DMS 273 (cell line): ENCODE measurements at regions not wholly inside any gene's neighbourhood (a gene's known extent, or its start where the extent isn't known, plus 50 kb on each side); places are given as distances from the start of the nearest gene placed in this dataset.
"Not testable (repeated sequence)": the region's sequence is repeated elsewhere in the genome, so short reads cannot be mapped to it uniquely, and the experiment has no call there.

Source experiments
- DNase-seq: peaks from one replicate; lab custom pipeline; 2025; ENCODE audit not compliant: unreplicated experiment; lab: John Stamatoyannopoulos, UW

DNA sequence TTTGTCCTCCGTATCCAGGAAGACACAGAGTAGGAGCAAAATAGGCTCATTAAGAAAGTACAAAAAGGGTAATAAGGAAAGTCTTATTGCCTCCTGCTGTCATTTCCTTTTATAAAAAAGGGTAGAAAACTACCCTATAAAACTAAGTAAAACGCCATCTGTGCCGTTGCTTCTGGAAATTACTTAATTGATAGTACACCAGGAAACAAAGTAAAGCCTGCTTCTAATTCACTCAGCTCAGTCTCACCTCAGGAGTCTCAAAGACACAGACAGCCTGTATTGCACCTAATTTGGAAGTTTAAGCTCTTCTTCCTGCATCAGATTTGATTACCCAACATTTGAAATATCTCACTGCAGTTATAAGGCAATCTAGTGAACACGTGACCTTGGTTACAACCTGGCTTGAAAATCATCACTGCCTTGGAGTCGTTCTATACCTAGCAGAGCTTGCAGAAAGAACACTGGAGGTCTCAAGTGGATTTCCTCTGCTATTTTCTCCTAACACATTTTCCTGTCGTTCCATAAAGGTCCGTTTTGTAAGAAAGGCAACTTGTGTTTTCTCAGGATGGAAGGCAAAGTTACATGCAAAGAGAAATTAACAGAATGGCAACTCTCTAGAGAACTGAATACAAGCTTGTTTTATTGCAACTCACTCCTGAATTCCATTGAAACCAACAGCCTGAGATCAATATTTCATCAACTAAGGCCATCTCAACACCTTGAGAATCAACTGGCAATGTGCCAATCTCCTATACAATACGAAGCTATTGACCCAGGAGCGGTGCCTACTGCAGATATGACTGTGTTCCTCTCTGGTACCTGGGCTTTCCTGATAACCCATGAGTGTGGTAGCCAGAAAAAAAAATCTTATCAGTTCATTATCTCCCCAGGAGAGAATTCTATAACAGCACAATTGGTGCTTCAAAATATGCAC, 203.3 kb upstream of the LMCD1 start:
- no peak for DNase-seq

DNA sequence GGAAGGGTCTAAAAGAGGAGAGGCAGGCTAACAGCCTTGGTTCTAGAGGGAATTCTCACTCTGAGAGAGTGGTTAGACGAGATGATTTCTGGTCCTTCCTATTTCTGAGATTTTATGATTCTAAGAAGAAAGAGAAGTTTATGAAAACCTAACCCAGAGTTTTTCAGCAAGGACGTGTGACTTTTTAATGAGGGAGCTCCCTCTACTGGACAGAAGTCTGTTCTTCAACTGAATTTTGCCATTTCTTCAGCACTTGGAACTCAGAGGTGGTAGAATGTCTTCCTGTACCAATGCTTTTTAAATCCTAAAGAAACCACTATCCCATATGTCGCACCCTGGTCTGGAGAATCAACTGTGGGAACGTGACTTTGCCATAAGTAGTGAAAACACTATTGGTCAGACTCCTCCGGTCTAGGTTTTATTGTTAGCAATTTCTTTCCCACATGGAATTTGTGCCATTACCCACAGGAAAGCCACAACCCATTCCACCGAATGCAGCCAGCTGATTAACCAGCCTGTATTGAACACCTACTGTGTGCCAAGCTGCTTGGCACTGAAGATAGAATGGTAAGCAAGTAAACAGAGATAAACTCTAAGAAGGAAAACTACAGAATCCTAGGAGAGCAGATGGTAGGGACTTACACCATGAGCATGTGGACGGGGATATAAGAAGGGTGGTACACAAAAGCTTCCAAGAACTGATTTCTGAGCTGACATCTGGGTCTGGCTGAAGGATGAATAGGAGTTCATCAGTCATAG, 199.5 kb upstream of the LMCD1 start:
- DNase-seq = peak; percentile 33

DNA sequence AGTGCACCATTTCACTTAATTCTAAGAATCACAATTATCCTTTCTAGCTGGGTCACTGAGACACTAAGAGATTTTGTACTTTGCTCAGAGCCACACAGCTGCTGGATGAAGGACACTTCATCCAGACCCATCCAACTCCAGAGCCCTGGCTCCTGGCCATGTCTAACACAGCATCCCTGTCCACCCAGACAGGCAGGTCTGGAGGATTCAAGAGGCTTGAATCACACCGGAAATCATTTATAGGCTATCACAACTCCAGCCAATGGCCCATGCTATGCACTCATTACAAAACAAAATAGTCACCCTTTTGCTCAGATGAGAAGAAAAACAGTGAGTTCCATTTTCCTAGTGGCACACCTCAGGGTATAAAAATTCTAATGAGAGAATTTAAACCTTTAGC, 198.2 kb upstream of the LMCD1 start:
- no peak for DNase-seq

DNA sequence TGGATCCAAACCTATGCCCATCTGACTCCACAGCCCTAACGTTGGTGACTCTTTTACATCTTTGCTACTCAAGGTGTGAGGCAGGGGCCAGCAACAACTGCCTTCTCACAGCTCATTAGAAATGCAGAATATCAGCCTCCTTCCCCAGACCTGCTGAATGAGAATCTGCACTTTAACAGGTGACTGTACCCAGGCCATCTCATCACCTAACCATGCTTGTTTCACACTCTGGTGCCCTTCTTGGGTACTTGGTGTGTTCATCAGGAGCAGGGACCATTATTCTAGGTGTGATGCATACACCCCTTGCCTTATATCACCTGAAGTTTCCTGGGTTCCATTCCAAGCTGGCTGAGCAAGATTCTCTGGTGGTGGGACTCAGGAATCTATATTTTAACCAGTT, 196.3 kb upstream of the LMCD1 start:
- no peak for DNase-seq

DNA sequence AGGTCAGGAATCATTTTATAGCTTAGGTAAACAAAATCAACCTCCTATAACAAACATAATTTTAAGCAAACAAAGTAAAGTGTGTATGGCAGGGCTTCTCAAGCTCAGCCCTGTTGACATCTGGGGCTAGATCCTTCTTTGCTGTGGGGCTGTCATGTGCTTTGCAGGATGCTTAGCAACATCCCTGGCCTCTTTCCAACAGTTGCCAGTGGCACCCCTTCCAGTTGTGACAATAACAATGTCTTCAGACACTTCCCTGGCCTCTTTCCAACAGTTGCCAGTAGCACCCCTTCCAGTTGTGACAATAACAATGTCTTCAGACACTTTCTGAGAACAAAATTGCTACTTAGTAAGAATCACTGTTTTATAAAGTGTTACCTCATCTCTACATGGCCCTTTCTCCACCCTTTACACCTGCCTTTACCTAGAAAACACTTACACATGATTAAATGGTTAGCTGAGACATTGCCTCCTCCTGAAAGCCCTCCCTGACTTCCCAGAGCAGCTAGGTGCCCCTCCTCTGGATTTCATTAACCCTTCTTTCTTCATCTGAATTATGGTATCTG, 194.0 kb upstream of the LMCD1 start:
- DNase-seq = no peak

DNA sequence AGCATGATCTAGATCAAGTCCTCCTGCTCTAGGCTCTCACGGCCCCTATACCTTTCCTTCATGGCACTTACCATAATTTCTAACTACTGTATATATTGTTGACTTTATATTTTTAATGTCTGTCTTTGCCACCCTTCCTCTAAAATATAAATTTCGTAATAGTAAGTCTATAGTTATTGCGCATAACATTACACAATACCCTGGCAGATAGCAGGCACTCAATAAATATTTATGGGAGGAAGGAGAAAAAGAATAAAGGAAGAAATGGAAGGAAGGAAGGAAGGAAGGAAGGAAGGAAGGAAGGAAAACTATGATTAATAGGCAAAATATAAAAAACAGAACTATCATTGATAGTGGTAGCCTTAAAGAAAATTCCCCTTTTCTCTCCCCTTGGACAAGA, 190.3 kb upstream of the LMCD1 start:
- no peak for DNase-seq

DNA sequence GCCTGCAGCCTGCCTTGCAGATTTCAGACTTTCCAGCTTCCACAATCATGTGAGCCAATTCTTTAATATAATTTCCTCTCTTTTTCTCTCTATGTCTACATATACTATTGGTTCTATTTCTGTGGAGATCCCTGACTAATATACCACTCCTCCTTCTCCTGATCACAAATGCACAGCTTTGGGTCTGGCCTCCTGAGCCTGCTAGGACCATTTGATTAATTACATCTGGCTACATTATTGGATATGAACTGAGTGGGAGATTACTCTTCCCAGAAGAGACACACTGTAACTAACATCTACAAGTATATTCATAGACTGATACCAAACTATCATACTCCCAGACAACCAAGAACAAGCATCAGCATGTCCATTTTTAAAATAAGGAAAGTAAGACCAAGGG, 188.9 kb upstream of the LMCD1 start:
- no peak for DNase-seq

DNA sequence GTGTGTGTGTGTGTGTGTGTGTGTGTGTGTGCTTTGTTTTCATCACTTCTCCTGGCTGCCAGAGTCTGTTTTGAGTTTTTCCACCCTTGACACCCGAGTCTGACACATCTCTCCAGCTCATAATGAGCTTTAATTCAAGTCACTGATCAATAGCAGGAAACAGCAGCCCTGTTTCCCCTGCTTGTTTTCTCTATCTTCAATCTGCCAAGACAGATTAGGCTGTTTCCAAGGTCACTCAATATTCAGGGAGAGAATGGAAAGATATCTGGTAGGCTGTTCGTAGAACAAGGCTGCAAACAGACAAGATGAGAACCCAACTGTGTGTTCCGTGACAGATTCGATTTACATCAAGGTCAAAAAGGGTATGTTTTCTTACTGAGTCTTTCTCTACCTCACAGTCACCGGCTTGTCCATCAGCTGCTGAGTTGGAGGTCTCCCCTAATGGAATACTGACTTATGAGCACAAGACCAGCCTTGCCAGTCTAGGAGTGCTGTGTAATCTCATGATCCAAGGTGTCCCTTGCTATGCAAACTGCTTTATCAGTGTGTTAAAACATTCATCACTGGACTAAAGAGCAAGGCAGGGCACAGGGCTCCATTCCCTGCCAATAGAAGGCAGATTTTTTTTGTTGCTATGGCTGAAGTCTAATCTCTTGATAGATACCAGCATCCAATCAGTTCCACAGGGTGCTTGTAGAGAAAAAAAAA, 187.9 kb upstream of the LMCD1 start:
- no peak for DNase-seq

DNA sequence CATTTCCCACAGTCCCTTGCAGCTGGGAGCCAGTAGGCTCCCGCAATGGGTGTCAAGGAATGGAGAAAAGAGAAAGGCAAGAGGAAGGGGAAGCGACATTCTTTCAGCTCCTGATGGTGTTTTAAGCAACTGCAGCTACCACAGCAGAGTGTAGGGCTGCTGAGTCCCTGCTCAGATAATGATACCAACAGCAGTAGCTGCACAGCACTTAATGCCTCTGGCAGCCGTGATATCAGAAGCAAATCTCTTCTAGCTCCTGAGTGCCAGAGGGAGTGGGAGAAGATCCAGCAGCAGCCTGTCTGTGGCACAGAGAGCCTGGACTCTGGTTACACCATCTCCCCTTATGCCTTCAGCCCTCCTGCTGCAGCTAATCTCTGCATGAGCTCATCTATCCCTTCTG, 186.1 kb upstream of the LMCD1 start:
- DNase-seq = not testable (repeated sequence)

DNA sequence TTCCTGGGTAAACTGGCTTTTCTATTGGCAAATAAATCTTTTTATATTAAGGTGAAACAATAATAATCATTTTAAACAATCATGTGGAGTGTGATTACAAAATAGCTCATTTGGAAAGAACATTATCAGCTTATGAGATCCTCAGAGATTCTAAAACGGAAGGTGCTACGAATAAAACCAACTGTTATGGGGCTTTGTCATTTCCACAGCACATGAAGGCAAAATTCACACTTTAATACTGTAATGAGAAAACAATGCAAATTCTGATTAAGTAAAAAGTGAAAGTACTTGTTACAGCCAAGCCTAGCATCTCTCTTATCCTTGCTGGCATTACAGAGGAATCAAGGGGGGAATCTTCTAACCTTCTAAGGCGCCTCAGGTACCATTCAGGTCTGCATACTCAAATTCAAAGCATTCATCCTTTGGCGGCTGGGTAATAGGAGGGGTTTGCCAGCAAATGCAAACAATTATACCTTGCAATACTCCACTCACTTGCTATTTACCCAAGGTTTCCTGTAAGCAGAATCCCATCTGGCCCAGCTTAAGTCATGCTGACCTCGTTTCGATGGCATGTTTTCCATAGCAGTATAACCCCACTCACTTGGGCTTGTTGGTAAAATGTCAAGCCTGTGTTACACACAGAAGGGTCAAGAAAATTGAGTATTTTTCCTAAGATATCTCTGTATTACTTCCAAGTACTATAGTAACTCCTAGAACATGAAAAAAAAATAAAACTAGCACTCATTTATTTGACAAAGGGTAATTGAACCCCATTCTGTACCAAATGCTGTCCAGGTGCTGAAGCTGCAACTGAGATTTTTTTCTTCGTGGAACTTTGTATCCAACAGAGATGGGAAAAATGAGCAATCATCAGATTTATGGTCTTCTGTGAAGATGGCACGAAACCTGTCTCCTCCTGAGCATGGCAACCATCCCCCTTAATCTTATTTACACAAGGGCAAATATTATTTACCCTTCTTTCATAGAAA, 183.7 kb upstream of the LMCD1 start:
- DNase-seq = no peak

DNA sequence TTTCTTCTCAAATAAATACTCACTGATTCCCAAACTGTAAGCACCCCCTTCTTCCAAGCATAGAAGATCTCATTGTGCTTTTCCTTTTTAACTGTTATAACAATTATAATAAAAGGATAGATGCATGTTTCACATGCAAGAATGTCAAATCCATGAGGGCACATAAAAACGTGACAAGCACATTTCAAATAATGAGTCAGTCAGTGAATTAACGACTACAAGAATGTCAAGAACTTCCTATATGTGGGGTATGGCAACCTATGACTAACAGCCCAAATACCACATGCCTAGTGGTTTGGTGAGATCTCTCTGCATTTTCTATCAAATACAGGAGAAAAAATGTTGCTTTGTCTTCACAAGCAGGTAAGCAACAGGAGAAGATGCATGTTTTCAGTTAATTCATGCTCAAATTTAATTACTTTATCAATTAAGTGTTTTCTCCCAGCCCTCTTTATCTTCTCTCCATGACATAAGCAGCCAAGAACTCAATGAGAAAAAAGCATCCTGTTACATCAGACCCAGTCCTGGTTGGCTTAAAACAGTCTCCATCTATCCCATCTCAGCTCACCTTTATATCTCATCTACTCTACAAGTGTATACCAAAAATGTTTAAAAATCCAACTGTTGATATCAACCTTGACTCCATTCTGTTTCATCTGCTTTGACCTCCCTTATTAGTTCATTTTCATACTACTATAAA, 181.5 kb upstream of the LMCD1 start:
- DNase-seq = no peak

DNA sequence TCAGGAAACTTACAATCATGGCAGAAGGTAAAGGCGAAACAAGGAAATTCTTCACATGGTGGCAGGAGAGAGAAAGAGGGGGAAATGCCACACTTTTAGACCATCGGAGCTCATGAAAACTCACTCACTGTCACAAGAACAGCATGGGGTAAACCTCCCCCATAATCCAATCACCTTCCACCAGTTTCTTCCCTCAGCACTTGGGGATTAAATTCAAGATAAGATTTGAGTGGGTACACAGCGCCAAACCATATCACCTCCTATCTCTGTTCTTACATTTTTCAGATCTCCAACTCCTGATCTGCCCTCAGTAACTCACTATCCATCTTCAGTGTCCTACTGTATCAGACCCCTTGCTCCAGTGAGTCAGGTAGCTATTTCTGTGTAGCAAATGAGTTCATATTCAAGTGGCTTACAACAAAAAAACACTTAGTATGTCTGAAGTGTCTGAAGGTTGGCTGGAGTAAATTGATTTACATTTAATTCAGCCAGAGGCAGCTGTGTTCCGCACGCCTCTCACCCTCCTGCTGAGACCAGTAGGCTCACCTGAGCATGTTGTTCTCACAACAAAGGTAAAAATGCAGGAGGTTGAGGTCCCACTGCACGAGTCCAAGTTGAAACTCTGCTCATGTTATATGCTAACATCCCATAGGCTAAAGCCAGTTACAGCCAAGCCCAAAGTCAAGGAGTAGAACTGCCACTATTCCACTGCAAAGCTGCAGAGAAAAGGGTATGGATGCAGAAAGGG, 180.7 kb upstream of the LMCD1 start:
- no peak for DNase-seq

DNA sequence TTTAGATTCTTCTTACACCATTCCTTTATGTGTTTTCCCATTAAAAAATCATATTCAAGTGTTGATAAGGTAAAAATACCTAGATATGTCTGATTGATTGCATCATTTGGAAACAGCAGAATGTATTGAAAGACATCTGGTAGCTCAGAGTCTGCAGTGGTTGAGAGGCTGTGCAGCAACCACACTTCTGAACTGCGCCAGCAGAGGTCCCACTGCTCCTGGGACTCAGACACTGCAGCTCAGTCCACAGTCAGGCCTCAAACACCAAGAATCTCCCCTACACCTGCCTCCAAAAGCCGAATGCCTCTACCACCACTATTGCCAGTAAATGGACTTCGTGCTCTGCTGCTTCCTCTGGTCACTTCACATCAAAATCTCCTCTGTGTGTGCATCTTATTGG, 176.9 kb upstream of the LMCD1 start:
- peak; percentile 10 for DNase-seq

DNA sequence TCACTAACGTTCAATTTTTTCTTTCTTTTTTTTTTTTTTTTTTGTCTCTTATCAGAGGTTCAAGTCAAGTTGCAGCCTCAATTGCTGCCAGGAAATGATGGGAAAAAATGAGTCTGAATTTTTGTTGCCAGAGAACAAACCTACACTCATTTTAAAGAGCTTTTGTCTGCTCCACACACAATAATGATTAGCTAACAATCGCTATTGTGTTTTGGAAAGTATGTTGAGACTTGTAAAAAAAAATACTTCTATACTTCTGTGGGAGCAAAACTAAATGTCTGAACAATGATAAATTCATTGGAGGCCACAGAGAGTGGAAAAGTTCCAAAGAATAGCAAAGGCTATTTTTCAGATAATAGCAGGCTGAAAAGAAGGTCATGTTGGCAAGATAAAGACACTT, 176.3 kb upstream of the LMCD1 start:
- no peak for DNase-seq

DNA sequence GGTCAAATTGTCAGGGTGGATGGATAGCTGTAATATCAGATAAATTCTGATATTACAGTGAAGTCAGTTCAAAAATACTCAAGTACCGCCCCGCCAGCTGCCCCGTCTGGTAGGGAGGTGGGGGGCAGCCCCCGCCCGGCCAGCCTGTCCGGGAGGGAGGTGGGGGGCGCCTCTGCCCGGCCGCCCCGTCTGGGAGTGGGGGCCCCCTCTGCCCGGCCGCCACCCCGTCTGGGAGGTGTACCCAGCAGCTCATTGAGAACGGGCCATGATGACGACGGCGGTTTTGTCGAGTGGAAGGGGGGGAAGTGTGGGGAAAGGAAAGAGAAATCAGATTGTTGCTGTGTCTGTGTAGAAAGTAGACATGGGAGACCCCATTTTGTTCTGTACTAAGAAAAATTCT, 175.8 kb upstream of the LMCD1 start:
- not testable (repeated sequence) for DNase-seq

DNA sequence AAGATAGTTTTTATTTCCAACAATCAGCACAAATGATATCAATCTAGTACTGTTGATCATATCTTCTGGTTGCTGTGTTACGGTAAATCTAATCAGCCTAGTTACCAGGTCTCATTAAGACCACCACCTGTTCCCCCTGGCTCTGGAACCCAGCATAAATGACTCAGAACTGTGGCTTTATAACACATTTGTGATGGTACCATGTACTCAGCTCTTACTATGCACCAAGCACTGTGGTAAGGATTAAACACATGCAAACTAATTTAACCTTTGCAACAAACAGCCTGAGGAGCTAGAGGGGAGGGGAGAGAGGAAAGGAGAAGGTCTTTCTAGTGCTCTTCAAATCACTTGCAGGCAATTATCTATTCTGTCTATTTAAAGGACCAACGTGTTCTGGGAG, 173.9 kb upstream of the LMCD1 start:
- DNase-seq = no peak

DNA sequence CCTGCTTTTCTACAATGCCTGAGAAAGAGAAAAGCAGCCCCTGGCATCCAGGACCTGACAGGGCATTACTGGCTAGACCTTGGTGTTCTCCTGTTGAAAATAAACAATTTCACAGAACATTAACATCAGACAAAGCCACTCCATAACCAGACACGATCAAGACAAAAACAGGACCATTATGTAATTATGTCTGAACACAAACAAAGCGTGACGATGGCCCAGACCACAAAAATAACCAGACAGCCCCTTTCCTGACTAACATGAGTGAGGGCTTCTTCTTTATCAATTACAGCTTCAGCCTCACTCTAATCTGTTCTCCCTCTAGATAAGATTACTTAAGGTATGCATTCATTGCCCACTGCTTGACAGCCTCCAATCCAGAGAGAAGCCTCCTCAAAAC, 172.7 kb upstream of the LMCD1 start:
- no peak for DNase-seq

DNA sequence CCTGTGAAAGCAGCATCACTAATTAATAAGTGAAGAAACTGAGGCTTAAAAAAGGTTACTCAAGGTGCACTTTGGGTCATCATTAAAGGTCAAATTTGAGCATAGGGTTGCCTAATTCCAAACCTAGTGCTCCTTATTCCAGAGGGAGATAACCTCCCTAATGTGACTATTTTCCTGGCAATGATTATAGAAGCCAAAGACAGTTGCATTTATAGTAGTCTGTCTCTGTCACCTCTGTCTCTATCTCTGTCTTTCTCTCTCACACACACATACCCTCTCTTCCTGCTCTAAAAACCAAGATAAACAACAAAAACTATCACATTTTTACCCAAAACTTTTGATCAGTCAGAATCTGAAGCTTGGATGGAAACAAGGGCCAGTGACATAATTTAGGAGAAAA, 172.0 kb upstream of the LMCD1 start:
- no peak for DNase-seq

DNA sequence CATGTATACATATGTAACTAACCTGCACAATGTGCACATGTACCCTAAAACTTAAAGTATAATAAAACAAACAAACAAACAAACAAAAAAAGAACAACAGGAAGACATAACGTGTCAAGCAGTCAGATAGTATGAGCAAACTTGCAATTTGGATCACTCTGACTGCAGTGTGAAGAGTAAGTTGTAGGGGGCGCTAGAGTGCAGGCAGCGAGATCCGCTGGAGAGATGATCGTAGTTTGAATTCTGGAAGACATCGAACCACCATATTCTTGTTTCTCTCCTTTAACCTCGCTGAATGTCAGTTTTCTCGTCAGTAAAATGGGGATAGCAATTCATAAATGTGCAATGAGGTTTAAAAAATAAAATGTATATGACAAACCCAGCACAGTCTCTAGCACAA, 165.2 kb upstream of the LMCD1 start:
- peak; percentile 1 for DNase-seq
